ENCODE measurements at regions not wholly inside any gene's neighbourhood (a gene's known extent, or its start where the extent isn't known, plus 50 kb on each side); places are given as distances from the start of the nearest gene placed in this dataset.
A peak's percentile ranks its signal among the peaks of the same experiment; 100 is the strongest.

- no peak for DNase-seq
These were observed 265.2 kb downstream of the ATG4C start for GRCh38 chr1:63049135-63049534.

- DNase-seq, result no peak
These were observed 267.4 kb downstream of the ATG4C start for GRCh38 chr1:63051356-63051755.

- no peak for DNase-seq
These were observed 268.0 kb downstream of the ATG4C start for GRCh38 chr1:63051886-63052285.

- no peak for DNase-seq
These were observed 268.2 kb upstream of the FOXD3 start for GRCh38 chr1:63054184-63054583.

GRCh38 chr1:63063367-63063766 is 259.0 kb upstream of the FOXD3 start:
- no peak for DNase-seq

- no peak for DNase-seq
These were observed 258.2 kb upstream of the FOXD3 start for GRCh38 chr1:63064135-63064534.

- no peak for DNase-seq
These were observed 253.7 kb upstream of the FOXD3 start for GRCh38 chr1:63068626-63069025.

GRCh38 chr1:63069214-63069613 is 253.2 kb upstream of the FOXD3 start:
- DNase-seq, result no peak

GRCh38 chr1:63073309-63074306 is 248.8 kb upstream of the FOXD3 start:
- no peak for DNase-seq

GRCh38 chr1:63074321-63074720 is 248.0 kb upstream of the FOXD3 start:
- DNase-seq, result no peak

GRCh38 chr1:63082766-63083165 is 239.6 kb upstream of the FOXD3 start:
- DNase-seq, result no peak

- no peak for DNase-seq
These were observed 234.4 kb upstream of the FOXD3 start for GRCh38 chr1:63087966-63088365.

GRCh38 chr1:63099188-63099587 is 223.2 kb upstream of the FOXD3 start:
- DNase-seq, result no peak

GRCh38 chr1:63101336-63101735 is 221.0 kb upstream of the FOXD3 start:
- DNase-seq, result no peak

GRCh38 chr1:63103682-63104081 is 218.7 kb upstream of the FOXD3 start:
- no peak for DNase-seq

- DNase-seq, result no peak
These were observed 215.3 kb upstream of the FOXD3 start for GRCh38 chr1:63107066-63107465.

GRCh38 chr1:63108206-63108605 is 214.2 kb upstream of the FOXD3 start:
- DNase-seq, result no peak

GRCh38 chr1:63112155-63112900 is 210.0 kb upstream of the FOXD3 start:
- DNase-seq, result peak in 1 of 2 experiments; percentile 3

- DNase-seq, result no peak
These were observed 206.8 kb upstream of the FOXD3 start for GRCh38 chr1:63115527-63115926.

GRCh38 chr1:63116016-63116415 is 206.4 kb upstream of the FOXD3 start:
- no peak for DNase-seq

- DNase-seq, result no peak
These were observed 202.7 kb upstream of the FOXD3 start for GRCh38 chr1:63119575-63120155.

GRCh38 chr1:63122079-63122478 is 200.3 kb upstream of the FOXD3 start:
- DNase-seq, result no peak

- no peak for DNase-seq
These were observed 197.6 kb upstream of the FOXD3 start for GRCh38 chr1:63124666-63125191.

All from activated CD4-positive, alpha-beta T cell treated with anti-CD3 and anti-CD28 coated beads, Interleukin-2, amount 50 U/mL, for 48 hours (primary cell).